Astrocyte of the hippocampus (primary cell): ENCODE measurements at regions not wholly inside any gene's neighbourhood (a gene's known extent, or its start where the extent isn't known, plus 50 kb on each side); places are given as distances from the start of the nearest gene placed in this dataset.
"Not testable (repeated sequence)": the region's sequence is repeated elsewhere in the genome, so short reads cannot be mapped to it uniquely, and the experiment has no call there.

ENCODE experiments used
- DNase-seq: peaks from one replicate; pipeline ENCODE4 v3.0.0; 2011; ENCODE audit warnings: low read depth, low spot score

DNA sequence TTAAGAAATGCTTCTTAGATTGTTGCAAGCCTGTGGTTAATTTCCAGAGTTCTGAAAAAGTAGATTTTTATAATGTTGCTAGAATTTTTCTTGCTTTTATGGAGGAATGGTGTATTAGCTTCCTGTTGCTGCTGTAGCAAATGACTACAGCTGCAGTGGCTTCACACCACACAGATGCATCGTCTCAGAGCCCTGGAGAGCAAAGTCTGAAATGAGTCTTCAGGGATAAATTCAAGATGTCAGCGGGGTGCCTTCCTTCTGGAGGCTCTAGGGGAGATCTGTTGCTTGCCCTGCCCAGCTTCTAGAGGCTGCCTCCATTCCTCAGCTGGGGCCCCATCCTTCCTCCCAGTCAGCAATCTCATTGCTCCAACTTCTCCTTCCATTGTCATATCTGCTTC, 187.8 kb downstream of the ZNF516 start:
- no peak for DNase-seq

DNA sequence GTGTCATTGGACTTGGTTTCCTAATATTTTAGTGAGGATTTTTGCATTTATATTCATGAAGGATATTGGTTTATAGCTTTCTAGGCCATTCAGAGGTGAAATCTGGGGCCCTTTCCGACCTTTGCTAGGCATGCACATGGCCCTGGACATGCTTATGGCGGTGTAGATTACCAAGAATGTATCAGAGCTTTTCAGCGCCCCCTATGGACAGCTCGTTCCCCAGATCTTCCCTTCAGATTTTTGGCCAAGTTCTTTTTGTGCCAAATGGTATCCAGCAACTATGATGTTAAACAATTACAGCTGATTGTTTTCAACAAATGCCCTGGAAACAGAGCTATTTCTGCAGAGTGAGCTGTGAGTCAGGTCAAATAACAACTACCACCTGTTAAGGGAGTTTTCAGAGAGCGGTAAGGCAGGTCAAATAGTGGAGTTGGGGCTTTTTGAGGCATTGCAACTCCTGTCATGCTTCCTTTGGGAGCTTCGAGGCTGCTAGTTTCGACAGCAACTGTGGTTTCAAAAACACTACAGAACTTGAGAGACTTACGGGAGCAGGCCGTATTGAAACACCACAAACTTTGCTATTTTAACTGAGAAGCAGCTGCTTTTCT, 188.3 kb downstream of the ZNF516 start:
- DNase-seq: no peak

DNA sequence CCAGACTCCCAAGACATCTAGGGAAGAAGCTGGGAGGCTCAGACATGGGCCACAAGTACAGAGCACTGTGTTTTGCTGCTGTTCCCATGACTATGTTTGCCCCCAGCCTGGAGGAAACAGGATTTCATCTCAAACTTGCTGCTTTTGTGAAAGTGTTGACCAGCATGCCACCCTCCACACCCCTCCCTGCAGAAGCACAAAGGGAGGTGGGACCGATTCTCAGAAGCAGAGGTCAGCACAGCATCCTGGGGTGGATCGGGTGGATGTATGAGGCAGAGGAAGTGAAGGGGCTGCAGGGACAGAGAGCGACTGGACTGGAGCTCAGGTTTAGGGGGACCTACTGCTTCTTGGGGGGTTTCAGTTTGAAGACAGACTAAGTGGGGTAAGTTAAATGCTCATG, 209.2 kb downstream of the ZNF516 start:
- DNase-seq: no peak

DNA sequence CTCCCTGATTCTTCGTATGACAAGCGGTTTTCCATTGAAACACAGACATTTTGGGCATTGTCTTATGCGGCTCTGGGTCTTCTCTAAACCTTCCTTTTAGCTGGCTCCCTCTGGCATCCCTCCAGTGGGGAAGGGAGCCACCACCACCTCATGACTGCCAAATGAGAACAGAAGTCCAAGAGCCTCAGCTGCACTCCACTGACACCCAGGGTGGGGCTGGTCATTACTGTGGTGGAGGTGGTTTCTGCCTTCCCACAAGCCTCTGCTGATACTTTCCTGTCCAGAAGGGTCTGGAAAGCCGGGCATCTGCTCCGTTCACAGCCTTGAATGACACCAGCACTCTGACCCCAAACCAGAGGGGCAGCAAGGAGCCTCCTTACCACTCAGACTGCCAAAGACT, 213.5 kb downstream of the ZNF516 start:
- no peak for DNase-seq

DNA sequence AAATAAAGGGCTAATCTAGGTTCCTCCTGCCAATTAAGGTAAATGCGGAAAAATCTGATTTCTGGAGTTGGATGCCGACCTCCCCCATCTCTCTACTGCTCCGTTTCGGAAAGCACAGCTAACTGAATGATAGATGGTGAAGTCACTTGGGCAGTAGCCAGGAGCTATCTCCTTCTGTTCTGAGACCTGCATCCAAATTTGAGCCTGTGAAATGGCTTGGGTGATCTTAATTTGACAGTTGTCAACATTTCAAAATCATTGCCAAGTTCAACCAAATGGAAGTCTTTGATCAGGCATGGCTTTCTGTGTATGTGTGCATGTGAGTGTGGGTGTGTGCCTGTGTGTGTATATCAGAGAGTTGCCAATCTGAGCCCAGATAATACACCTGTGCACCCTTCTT, 217.2 kb downstream of the ZNF516 start:
- DNase-seq: no peak

DNA sequence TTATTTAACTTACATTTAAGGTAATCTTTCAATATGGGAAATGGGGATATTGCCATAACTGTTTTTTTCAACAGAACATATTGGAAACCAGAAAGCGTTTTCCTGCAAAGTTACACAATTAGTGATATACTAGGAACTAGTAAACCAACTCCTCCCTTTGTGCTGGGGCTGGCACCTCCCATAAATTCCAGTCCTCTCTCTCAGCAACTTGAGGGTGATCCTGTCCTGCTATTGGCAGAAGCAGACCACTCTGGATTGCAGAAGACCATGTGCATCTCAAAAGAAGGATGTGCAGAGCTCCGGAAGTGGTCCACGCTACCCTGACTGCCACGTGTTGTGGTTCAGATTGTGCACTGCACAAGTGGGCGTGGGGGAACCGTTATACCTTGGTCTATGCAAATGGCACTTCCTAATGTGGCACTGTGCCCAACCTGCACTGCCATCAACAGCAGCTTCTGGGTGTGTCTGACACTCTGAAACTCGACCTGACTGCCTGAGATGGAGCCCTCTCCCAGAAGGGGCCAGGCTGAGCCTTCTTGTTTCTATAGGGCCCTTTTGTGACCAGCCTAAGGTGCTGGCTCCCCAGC, 219.2 kb downstream of the ZNF516 start:
- no peak for DNase-seq

DNA sequence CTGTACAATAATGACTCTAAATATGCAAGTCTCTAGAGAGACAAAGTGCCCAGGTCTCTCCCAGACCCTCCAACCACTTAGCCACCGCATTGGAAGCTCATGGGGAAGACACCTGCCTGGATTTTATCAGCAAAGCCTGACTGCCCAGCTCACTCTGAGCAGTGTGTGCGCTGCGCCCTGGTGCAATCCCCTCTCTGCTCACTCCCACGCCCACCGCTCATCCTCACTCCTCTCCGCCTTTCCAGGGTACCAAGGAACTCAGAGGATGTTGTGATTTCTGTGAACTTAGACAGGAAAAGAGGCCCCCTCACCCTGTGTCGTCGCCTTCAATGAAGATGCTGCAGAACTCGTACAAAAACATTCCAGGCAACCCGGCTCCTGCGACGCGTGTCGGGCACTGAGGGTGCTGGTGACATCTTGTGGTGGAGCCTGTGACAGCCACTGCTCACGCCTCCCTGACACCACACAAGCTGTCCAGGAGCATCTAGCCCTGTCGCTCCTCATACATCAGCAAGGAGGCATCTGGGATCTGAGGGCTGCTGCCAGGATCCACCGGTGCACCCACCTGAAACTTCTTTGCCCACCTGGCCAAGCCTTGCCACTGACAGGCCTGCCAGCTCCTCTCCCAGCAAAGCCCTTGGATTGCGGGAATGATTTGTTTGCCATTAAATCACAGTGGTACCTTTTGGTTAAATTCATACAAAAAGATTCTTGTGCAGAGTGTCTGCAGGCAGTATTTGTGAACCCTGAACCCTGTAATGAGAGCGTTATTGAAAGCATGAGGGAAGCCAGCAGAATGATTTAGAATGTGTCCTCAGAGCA, 220.4 kb downstream of the ZNF516 start:
- DNase-seq: peak; percentile 26

DNA sequence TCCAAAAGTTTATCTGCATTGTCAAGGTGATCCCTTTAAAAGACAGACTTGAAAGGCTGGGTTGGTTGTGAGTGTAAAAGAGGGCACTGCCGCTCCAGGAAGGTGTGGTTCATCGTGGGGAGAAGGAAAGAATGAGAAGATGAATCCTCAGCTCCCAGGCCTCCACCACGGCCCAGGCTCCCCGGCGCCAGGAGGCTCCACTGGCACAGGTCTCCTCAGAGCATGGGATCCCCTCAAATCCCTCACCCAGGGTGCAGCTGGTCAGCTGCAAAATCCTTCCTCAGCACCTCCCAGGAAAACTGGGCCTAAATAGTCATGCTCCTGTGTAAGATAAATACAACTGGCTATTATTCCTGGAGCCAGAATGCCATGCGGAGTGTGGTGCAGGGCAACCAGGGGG, 221.1 kb downstream of the ZNF516 start:
- DNase-seq: no peak

DNA sequence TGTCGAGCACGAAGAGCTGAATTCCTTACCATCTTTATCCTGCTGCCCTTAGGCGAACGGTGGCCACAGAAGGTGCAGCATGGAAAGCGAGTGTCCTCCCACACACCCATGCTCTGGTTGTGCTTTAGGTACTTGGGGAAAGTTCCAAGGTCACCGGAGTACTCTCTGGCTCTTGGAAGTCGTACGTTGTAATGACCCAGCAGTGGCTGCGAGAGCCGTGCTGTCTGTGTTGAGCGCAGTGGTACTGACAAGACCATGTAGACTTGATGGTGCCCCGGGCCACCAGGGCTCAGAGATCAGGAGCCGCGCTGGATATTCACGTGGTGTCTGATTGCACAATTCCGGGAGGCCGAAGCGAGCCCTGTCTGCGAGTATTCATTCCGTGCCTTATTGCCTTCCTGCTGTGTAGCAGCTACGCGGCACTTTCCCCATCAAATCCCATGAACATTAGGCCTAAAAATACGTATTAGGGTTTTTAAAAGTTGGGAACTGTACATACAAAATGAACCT, 222.0 kb downstream of the ZNF516 start:
- no peak for DNase-seq

DNA sequence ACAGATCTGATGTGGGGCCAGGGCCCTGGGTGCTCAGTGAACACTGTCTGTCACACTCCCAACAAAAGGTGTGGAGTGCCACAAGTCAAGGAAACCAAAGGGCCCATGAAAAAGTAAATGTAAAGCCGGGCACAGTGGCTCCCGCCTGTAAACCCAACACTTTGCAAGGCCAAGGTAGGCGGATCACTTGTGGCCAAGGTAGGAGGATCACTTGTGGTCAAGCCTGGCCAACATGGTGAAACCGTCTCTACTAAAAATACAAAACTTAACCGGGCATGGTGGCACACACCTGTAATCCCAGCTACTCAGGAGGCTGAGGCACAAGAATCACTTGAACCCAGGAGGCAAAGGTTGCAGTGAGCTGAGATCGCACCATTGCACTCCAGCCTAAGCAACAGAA, 227.6 kb downstream of the ZNF516 start:
- DNase-seq: not testable (repeated sequence)

DNA sequence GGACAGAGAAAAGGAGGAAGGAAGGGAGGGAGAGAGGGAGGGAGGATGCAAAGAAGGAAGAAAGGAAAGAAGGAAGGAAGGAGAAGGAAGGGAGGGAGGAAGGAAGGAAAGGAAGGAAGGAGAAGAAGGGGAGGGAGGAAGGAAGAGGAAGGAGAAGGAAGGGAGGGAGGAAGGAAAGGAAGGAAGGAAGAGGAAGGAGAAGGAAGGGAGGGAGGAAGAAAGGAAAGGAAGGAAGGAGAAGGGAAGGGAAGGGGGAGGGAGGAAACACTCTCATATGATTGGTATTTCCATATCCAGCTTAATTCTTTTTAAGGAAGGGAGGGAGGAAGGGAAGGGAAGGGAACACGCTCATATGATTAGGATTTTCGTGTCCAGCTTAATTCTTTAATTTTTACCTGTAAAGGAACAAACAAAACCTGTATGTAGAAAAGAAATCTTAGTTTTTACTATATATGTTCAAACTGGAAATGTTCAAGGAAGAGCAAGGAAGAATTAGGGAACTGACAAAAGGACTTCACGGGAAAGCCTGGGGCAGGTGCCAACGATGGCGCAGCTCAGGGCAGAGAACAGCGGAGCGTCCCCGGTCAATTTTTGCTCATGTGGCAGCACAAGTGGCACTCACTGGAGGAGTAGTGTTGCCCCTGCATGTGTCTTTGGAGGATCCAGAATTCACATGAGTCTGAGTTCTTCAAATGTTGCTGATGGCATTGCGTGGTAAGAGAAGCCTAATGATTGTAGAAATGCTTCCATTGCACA, 228.6 kb downstream of the ZNF516 start:
- DNase-seq: no peak

DNA sequence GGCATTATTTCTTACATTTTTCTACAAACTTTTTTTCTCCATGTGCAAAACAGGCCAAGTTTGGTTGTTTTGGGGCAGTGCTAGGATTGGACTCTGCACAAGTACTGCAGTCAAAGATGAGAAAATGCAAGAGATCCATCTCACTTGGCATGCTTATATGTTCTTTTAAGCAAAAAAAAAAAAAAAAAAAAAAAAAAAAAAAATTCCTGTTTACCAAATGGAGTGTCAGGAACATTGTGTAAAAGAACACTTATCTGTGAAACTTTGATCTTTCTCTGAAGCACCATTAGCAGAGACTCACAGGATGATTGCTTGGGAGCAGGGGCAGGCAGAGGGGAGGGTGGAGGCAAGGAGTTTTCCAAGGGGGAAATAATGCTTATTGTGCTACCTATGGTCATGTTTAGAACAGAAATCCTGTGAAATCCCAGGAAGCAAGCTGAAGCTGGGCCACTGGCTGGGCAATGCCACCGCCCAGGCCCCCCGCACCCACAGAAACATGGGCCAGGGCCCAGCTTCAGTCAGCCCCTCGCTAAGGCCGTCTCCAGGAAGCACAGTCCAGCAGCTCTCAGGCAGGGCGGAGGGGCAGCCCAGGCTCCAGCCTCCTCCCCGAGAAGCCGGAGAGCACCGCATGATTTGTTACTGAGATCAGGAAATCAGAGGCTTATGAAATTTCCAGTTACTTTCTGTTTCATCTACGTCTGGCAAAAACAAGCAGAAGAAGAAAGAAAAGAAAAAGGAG, 229.4 kb downstream of the ZNF516 start:
- DNase-seq: no peak

DNA sequence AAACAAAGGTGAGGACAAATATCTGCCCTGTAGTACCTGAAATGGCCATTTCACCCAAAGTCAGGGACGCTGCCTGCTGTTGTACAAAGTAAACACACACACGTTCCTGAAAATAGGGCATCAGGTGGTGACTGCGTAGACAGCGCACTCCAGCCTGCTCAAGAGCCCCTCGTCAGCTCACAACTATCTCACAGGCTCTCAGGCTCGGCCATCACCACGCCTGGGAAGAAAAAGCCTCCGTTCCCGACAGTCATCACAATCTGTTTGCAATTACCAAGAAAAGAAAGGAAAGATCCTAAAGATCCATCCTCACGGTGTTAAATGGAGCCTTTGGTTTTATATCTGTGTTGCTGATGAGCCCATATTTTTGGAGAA, 230.2 kb downstream of the ZNF516 start:
- no peak for DNase-seq

DNA sequence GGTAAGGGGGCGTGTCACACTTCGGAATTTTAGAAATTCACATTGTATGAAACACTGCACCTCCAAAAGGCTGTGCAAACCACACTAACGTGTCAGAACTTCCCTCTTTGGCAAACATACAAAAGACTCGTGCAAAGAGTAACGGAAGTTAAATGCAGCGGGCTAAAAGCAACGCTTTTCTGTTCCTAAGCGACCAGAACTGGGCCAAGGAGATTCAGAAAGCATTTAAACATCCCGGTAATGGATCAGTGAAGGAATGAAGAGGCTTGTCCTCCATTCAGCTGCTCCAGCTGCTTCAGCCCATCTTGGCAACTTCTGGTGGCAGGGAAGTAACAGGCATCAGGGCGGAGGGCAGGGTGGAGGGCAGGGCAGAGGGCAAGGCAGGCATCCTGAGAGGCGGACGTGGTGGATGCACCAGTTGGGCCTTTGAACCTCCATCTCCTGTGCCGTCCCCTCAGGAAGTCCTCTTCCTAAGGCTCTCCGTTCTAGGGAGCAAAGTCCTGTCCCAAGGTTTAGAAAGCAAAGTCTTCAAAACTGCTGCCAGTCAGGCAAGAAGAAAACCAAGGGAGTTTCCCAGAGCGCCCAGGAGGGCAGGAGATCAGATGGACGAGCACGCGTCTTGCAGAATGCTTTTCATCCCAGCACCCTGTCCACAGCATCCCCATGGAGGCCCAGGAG, 230.7 kb downstream of the ZNF516 start:
- DNase-seq: no peak

DNA sequence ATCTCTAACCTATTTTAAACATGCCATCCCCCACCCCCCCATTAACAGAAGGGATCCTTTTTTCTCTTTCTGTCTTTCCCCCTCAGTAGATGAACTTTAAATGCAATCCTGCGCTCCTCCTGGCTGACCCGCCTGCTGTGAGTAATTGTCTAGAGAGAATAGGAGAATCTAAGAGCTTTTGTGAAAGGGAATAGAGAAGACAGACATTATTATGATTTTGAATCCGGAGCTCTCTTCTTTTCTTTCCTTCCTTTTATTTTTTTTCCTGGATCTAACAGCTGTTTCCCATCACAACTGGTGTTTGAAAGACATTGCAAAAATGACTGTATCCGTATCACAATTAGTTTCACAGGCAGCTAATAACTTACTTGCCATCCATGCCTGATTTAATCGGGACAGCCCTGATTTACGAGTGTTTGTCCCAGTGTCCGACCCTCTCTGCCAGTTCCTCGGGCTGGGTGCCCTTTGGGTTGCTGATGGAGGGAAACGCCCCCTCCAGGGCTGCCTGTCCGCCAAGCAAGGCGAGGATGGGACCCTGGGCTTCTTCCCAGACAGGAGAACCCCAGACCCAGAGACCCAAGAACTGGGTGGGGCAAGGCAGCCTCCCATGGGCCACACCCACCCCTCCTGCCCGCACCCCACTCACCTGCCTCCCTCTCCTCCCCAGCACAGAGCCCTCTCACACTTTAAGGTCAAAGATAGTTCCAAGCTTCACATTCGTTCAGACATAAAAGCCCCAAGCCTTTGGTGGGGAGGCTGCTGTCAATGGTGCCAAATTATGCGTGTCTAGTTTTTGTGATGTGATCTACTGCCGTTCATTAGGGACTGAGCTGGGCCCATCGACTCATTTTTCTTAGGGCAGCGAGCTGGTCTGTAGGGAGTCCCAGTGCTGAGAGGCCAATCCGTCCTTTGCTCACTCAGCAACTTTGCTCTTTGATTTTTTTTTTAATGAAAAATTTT, 231.7 kb downstream of the ZNF516 start:
- DNase-seq: no peak

DNA sequence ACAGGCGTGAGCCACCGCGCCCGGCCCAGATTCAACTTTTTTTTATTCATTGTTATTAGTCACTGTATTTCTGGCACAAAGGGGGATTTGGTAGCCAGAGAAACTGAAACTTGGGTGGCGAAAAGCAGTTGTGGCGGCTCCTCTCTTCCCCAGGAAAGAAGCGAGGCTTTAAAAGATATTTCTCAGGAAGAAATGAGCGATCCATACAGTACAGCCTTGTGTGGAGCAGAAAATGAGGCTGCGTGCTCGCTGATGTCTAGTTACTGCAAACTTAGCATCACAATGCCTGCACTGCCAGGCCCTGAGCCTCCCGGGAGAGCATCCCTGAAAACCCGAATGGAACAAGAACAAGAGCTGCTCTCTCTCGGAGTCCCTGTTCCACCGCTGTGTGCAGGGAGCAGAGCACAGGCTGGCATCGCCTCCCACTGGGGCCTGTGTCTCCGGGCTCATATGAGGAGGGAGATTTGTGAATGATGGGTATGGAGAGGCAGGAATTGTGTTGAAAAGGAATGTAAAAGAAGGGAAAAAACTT, 234.0 kb downstream of the ZNF516 start:
- DNase-seq: peak; percentile 14

DNA sequence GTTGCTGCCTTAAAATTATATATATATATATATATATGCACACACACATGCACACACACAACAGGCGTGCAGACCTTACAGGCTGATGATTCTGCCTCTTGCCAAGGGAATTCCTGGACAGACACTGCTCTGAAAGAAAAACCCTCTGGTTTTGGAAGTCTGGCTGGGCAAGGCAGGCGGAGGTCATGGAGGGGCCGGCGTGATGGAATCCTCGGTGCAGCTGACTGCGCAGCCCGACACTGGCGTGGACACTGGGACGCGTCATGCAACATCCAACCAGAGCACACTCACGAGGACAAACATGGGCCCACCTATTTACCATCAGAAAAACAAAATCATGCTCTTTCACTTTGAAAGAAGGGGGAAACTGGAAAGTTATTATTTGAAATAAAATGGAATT, 235.3 kb downstream of the ZNF516 start:
- no peak for DNase-seq

DNA sequence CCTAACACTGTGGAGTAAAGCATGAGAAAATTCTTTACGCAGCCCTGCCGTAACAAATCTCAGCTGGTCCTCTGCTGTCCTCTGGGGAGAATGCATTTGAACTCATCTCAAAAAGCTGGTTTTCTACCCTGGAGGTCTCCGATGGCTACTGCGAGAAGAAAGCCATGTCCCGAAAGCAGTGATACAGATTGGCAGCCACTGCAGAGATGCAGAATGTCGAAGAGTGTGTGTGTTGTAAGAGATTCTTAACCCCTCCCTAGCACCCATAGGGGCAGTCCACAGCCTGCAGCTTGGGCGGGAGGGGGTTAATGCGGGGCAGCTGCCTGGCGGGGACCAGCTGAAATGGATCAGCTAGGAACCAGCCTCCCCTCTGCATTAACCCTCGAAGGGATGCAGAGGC, 235.9 kb downstream of the ZNF516 start:
- no peak for DNase-seq

DNA sequence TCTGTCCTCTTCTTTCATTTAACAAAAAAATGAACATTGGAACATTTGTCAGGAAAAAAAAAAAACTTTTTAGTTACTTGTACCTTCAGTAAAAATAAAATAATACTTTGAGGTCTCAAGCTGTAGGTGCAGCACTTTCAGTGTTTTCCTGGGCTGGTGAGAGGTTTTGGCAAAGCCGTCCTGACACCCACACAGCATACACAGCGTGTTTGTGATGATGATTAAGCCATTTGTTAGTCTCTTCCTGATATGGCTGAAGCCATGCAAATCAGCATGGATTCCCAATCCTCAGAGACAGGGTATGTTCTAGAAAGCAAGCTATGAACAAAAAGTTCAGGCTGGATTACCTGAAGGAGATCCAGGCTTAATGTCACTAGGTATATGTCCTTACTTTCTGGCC, 236.8 kb downstream of the ZNF516 start:
- peak; percentile 32 for DNase-seq
